Breast epithelium (tissue), 3 donors: ENCODE measurements at regions not wholly inside any gene's neighbourhood (a gene's known extent, or its start where the extent isn't known, plus 50 kb on each side); places are given as distances from the start of the nearest gene placed in this dataset.
"Not testable (repeated sequence)": the region's sequence is repeated elsewhere in the genome, so short reads cannot be mapped to it uniquely, and the experiment has no call there.

Experiments
- POLR2A ChIP-seq: fragments of 450-650 bp; IDR thresholded peaks from one replicate; pipeline ENCODE4 v1.6.1; 2016; ENCODE audit warnings: antibody characterized with exemption, mild to moderate bottlenecking, moderate library complexity
- POLR2AphosphoS5 ChIP-seq, 3 donors: sonication (generic); formaldehyde crosslinking; IDR thresholded peaks; one replicate each; pipeline ENCODE4 v1.6.1; 2017; ENCODE audit warnings: antibody characterized with exemption in 3 of 3
- TF ChIP-seq, protein P1 (sequence below), 3 donors: fragments of 450-650 bp; IDR thresholded peaks; one replicate each; pipeline ENCODE4 v1.5.1; 2016 to 2017; ENCODE audit warnings: antibody characterized with exemption in 3 of 3, mild to moderate bottlenecking in 3 of 3, moderate library complexity in 3 of 3

DNA sequence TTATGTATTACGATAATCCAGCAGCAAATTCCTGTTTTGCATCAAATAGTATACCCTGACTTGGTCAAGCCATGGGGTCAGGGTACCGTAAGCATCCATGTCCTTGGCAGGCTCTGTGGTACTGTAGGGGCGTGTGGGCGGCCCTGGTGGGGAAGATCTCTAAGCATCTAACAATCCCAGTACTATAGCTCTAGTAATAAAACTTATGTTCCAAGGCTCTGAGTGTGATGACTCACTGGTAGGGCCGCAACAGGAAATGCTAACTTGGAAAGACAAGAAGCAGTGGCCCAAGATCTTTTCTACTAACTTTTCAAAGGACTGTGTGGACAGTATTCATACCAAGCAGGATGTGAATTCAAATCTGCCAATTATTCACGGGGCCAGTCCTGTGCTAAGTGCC is 63.8 kb downstream of the CLEC18A start:
- TF ChIP-seq, protein P1, sequence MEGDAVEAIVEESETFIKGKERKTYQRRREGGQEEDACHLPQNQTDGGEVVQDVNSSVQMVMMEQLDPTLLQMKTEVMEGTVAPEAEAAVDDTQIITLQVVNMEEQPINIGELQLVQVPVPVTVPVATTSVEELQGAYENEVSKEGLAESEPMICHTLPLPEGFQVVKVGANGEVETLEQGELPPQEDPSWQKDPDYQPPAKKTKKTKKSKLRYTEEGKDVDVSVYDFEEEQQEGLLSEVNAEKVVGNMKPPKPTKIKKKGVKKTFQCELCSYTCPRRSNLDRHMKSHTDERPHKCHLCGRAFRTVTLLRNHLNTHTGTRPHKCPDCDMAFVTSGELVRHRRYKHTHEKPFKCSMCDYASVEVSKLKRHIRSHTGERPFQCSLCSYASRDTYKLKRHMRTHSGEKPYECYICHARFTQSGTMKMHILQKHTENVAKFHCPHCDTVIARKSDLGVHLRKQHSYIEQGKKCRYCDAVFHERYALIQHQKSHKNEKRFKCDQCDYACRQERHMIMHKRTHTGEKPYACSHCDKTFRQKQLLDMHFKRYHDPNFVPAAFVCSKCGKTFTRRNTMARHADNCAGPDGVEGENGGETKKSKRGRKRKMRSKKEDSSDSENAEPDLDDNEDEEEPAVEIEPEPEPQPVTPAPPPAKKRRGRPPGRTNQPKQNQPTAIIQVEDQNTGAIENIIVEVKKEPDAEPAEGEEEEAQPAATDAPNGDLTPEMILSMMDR (IDR thresholded peaks at IDR 0.05): not testable (repeated sequence)
- not testable (repeated sequence) for TF ChIP-seq POLR2AphosphoS5 (IDR thresholded peaks at IDR 0.05); POLR2A
